GM12878 (cell line): ENCODE measurements at regions not wholly inside any gene's neighbourhood (a gene's known extent, or its start where the extent isn't known, plus 50 kb on each side); places are given as distances from the start of the nearest gene placed in this dataset.

Experiments used
- ATAC-seq: fragments of 200-7000 bp; cut with Tn5 transposase; 3 replicates; pipeline ENCODE4 v1.9.1; 2020; ENCODE audit warnings: mild to moderate bottlenecking, moderate library complexity
- BruUV-seq: library from RNA; stranded (reverse); fragments of 400-500 nt; replicated peaks from 2 replicates; lab custom pipeline; 2021; lab: Mats Ljungman, UMichigan
- CTCF ChIA-PET: fragments of 300-600 bp; sonication (Branson Sonifier 250); formaldehyde crosslinking; extraction: SDS; loops from one replicate; lab custom pipeline; 2021; ENCODE audit warnings: inconsistent platforms; lab: Yijun Ruan, JAX
- POLR2A ChIA-PET: fragments of 350-600 bp; formaldehyde crosslinking; extraction: SDS; loops from one replicate; lab custom pipeline; 2021; ENCODE audit warnings: inconsistent platforms; lab: Charles Lee
- RAD21 ChIA-PET: fragments of 300-600 bp; sonication (Branson Sonifier 250); formaldehyde crosslinking; loops from one replicate; lab custom pipeline; 2023; ENCODE audit warnings: antibody characterized with exemption; ENCODE audit not compliant: unreplicated experiment; lab: Charles Lee
- SMC1A ChIA-PET: fragments of 300-600 bp; sonication (Branson Sonifier 250); formaldehyde crosslinking; loops from one replicate; lab custom pipeline; 2023; ENCODE audit not compliant: unreplicated experiment, uncharacterized antibody; lab: Charles Lee
- DNase-seq: peaks from one replicate; pipeline ENCODE4 v3.0.0-alpha.2; 2011; ENCODE audit warnings: low read depth, low spot score
- FAIRE-seq: peaks from 3 replicates; lab custom pipeline; 2011; peaks lifted over from hg19 to GRCh38; lab: Jason Lieb, UNC
- H2AFZ ChIP-seq: 2 replicates; pipeline ENCODE4 v1.6.0; 2011; ENCODE audit warnings: low read depth, low read length, control low read depth; ENCODE audit not compliant: control insufficient read depth
- H3K27ac ChIP-seq: 2 replicates; pipeline ENCODE4 v1.5.1; 2011; ENCODE audit warnings: control low read depth; ENCODE audit not compliant: control insufficient read depth, insufficient read depth
- H3K27me3 ChIP-seq, 2 experiments: replicated peaks in 1 of 2; 2 replicates each; pipeline versions ENCODE4 v1.6.0 to v1.6.1; 2011; ENCODE audit warnings: low read length in 1 of 2; ENCODE audit not compliant: control insufficient read depth in 2 of 2, insufficient read depth in 2 of 2
- H3K36me3 ChIP-seq, 2 experiments: 2 replicates each; pipeline ENCODE4 v1.5.1; 2011; ENCODE audit warnings: low read length in 1 of 2; ENCODE audit not compliant: control insufficient read depth in 2 of 2, insufficient read depth in 2 of 2
- H3K4me1 ChIP-seq: 2 replicates; pipeline ENCODE4 v1.6.1; 2011; ENCODE audit warnings: mild to moderate bottlenecking, low read length, moderate library complexity, mixed read lengths; ENCODE audit not compliant: control insufficient read depth, insufficient read depth
- H3K4me2 ChIP-seq: 2 replicates; pipeline ENCODE4 v1.6.0; 2011; ENCODE audit warnings: control low read depth; ENCODE audit not compliant: control insufficient read depth, insufficient read depth
- H3K4me3 ChIP-seq: fragments of 200-600 bp; sonication (generic); 2 replicates; pipeline ENCODE4 v1.5.1; 2016
- H3K79me2 ChIP-seq: 2 replicates; pipeline ENCODE4 v1.6.0; 2011; ENCODE audit warnings: low read length; ENCODE audit not compliant: control insufficient read depth, insufficient read depth
- H3K9ac ChIP-seq: 2 replicates; pipeline ENCODE4 v1.8.0; 2011; ENCODE audit warnings: low read length, control low read depth, mixed read lengths; ENCODE audit not compliant: control insufficient read depth, insufficient read depth
- H3K9me3 ChIP-seq: replicated peaks from 3 replicates; pipeline ENCODE4 v1.5.1; 2011; ENCODE audit warnings: mild to moderate bottlenecking, low read length; ENCODE audit not compliant: control insufficient read depth, insufficient read depth
- H4K20me1 ChIP-seq: 2 replicates; pipeline ENCODE4 v1.6.0; 2011; ENCODE audit not compliant: control insufficient read depth, insufficient read depth
- BMI1 ChIP-seq: fragments of 450-650 bp; IDR thresholded peaks from 2 replicates; pipeline ENCODE4 v1.6.1; 2016; ENCODE audit warnings: mild to moderate bottlenecking, moderate library complexity, borderline replicate concordance
- ELK1 ChIP-seq: IDR thresholded peaks from 2 replicates; pipeline ENCODE4 v1.6.1; 2012; ENCODE audit warnings: low read depth, low read length, improper control_type of control experiment
- RAD21 ChIP-seq: IDR thresholded peaks from 2 replicates; pipeline ENCODE4 v1.6.1; 2011; ENCODE audit warnings: mild to moderate bottlenecking, low read depth, low read length, moderate library complexity; ENCODE audit not compliant: insufficient read depth
- SPI1 ChIP-seq: IDR thresholded peaks from 2 replicates; pipeline ENCODE4 v1.6.1; 2011; ENCODE audit warnings: low read depth, mild to moderate bottlenecking, low read length, moderate library complexity, borderline replicate concordance; ENCODE audit not compliant: insufficient read depth
- ZNF207 ChIP-seq: fragments of 450-650 bp; IDR thresholded peaks from 2 replicates; pipeline ENCODE4 v1.6.1; 2014; ENCODE audit warnings: antibody characterized with exemption, mild to moderate bottlenecking, borderline replicate concordance
- WGBS: methylation state at CpG from one replicate; pipeline ENCODE4 v1.1.6; 2016; ENCODE audit warnings: low lambda C conversion rate; ENCODE audit not compliant: insufficient replicate concordance, insufficient coverage; ENCODE audit errors: missing lambda C conversion rate; 5-methylcytosine and 5-hydroxymethylcytosine counted together
- in situ Hi-C: fragments of 300-500 bp; cut with MboI; formaldehyde crosslinking; loops from 9 replicates; pipeline ENCODE4 v1.14.3; 2018; ENCODE audit warnings: mixed read lengths
- intact Hi-C: fragments of 100-400 bp; cut with micrococcal nuclease; formaldehyde crosslinking; loops from one replicate; pipeline ENCODE4 v1.14.2; 2022; ENCODE audit not compliant: unreplicated experiment

- H2AFZ ChIP-seq, result no peak overlapping the region
- H3K4me1 ChIP-seq, result no peaks in the 10 kb centered on the region
- RAD21 ChIA-PET, result no interaction called here
- FAIRE-seq (no peak), ATAC-seq (no peak), DNase-seq (no peak)
- H3K36me3 ChIP-seq, result no peaks in the 10 kb centered on the region
- SMC1A ChIA-PET, result no interaction called here
- H3K4me2 ChIP-seq, result no peak overlapping the region
- WGBS, result 65% methylated on average over 5 of the region's 5 CpGs
- no peak overlapping the region for H3K9ac ChIP-seq
- in situ Hi-C loops, result no loop called here
- no peak overlapping the region for H3K27ac ChIP-seq
- TF ChIP-seq ELK1 (no peak), RAD21 (no peak), SPI1 (peak; percentile 10; the same call in 1 of the 2 replicates), ZNF207 (no peak), BMI1 (no peak)
- POLR2A ChIA-PET, result no interaction called here
- no peaks in the 10 kb centered on the region for H4K20me1 ChIP-seq
- intact Hi-C loops, result no loop called here
- no TSS peak for BruUV-seq
- no peaks in the 10 kb centered on the region for H3K9me3 ChIP-seq
- CTCF ChIA-PET, result interaction anchor here (1.2 kb wide), 1 partner anchor 16 kb away, joined by 3 read pairs; no protein-coding TSS in a partner anchor
- H3K79me2 ChIP-seq, result no peaks in the 10 kb centered on the region
- H3K4me3 ChIP-seq, result no peak overlapping the region
- no peaks in the 10 kb centered on the region for H3K27me3 ChIP-seq
Measured at GRCh38 chr17:70675070-70675590, 505.8 kb downstream of the KCNJ2 start.
